ENCODE measurements at regions not wholly inside any gene's neighbourhood (a gene's known extent, or its start where the extent isn't known, plus 50 kb on each side); places are given as distances from the start of the nearest gene placed in this dataset.
A peak's percentile ranks its signal among the peaks of the same experiment; 100 is the strongest.

GRCh38 chr2:220175967-220176366 lies 548.5 kb downstream of the SLC4A3 start:
- no peak for TF ChIP-seq CTCF (IDR thresholded peaks at IDR 0.05; ENCODE audit: low read depth, low read length, missing control alignments)
- DNase-seq (ENCODE audit: low read depth): no peak
- in situ Hi-C loops (cut with HindIII; ENCODE audit: low sequenced_read_pairs): no loop called here
- H3K4me3 ChIP-seq (ENCODE audit: low read depth, low read length): no peak overlapping the region

- no peak overlapping the region for H3K4me3 ChIP-seq (ENCODE audit: low read depth, low read length)
- in situ Hi-C loops (cut with HindIII; ENCODE audit: low sequenced_read_pairs): no loop called here
- no peak for TF ChIP-seq CTCF (IDR thresholded peaks at IDR 0.05; ENCODE audit: low read depth, low read length, missing control alignments)
- no peak for DNase-seq (ENCODE audit: low read depth)
Measured at GRCh38 chr2:220178991-220179695, 551.7 kb downstream of the SLC4A3 start.

GRCh38 chr2:220181165-220181564 lies 553.7 kb downstream of the SLC4A3 start:
- H3K4me3 ChIP-seq (ENCODE audit: low read depth, low read length): no peak overlapping the region
- no peak for TF ChIP-seq CTCF (IDR thresholded peaks at IDR 0.05; ENCODE audit: low read depth, low read length, missing control alignments)
- in situ Hi-C loops (cut with HindIII; ENCODE audit: low sequenced_read_pairs): no loop called here
- DNase-seq (ENCODE audit: low read depth): no peak

- no peak for TF ChIP-seq CTCF (IDR thresholded peaks at IDR 0.05; ENCODE audit: low read depth, low read length, missing control alignments)
- in situ Hi-C loops (cut with HindIII; ENCODE audit: low sequenced_read_pairs): no loop called here
- H3K4me3 ChIP-seq (ENCODE audit: low read depth, low read length): no peak overlapping the region
- DNase-seq (ENCODE audit: low read depth): no peak
Measured at GRCh38 chr2:220182790-220183189, 555.4 kb downstream of the SLC4A3 start.

- in situ Hi-C loops (cut with HindIII; ENCODE audit: low sequenced_read_pairs): no loop called here
- TF ChIP-seq CTCF (IDR thresholded peaks at IDR 0.05; ENCODE audit: low read depth, low read length, missing control alignments): no peak
Measured at GRCh38 chr2:220185766-220186305, 558.4 kb downstream of the SLC4A3 start.

GRCh38 chr2:220188031-220188430 lies 560.6 kb downstream of the SLC4A3 start:
- in situ Hi-C loops (cut with HindIII; ENCODE audit: low sequenced_read_pairs): no loop called here
- DNase-seq (ENCODE audit: low read depth): peak; percentile 70
- no peak overlapping the region for H3K4me3 ChIP-seq (ENCODE audit: low read depth, low read length)
- no peak for TF ChIP-seq CTCF (IDR thresholded peaks at IDR 0.05; ENCODE audit: low read depth, low read length, missing control alignments)

More at GRCh38 chr2:220185766-220186305, 558.4 kb downstream of the SLC4A3 start:
- DNase-seq (ENCODE audit: low read depth): no peak
- no peak overlapping the region for H3K4me3 ChIP-seq (ENCODE audit: low read depth, low read length)

All from astrocyte of the cerebellum (primary cell).